ENCODE measurements at regions not wholly inside any gene's neighbourhood (a gene's known extent, or its start where the extent isn't known, plus 50 kb on each side); places are given as distances from the start of the nearest gene placed in this dataset.

DNA sequence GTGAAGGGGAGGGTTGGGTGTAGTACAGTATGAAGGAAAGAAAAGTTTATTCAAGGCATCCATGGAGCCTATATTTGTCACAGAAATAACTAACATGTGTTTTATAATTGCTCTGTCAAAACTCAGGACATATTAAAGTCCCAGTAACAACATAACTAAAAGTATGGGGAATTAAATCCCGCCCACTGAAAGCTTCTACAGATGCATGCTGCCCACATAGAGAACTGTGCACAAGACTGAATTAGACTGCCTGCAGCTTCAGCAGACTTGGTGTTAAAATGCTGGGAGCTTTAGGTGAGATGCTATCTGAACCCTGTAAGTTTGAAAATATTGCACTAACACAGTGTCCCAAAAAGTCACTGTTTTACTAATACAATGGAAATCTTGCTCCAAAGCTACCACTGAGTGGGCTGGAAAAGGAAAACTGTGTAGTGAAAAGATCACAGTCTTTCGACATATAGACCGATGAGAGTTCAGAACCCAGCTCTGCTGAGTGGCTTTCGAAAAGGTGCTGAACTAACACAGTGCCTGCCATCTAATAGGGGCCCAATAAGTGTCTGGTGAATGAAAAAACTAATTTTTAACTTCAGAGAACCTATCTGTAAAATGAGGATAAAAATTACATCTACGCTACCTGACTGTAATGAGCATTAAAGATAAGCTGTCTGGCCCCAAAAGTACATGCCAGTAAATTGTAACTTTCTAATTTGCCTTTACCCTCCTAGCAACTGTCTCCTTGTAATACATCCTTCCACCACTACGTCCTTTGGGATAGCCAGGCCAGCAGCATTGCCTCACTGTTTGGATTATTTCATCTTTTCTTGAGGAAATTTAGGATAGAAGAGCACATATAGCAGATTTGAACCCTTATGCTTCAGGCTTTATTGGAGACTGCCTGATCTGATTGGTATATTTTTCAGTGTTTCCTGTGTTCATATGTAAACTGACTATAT, 237.6 kb downstream of the BCAT1 start:
- no peak for TF ChIP-seq POLR2A (IDR thresholded peaks at IDR 0.05)
- TF ChIP-seq, protein P1, sequence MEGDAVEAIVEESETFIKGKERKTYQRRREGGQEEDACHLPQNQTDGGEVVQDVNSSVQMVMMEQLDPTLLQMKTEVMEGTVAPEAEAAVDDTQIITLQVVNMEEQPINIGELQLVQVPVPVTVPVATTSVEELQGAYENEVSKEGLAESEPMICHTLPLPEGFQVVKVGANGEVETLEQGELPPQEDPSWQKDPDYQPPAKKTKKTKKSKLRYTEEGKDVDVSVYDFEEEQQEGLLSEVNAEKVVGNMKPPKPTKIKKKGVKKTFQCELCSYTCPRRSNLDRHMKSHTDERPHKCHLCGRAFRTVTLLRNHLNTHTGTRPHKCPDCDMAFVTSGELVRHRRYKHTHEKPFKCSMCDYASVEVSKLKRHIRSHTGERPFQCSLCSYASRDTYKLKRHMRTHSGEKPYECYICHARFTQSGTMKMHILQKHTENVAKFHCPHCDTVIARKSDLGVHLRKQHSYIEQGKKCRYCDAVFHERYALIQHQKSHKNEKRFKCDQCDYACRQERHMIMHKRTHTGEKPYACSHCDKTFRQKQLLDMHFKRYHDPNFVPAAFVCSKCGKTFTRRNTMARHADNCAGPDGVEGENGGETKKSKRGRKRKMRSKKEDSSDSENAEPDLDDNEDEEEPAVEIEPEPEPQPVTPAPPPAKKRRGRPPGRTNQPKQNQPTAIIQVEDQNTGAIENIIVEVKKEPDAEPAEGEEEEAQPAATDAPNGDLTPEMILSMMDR (IDR thresholded peaks at IDR 0.05), result no peak
